H9 (cell line): ENCODE measurements at regions not wholly inside any gene's neighbourhood (a gene's known extent, or its start where the extent isn't known, plus 50 kb on each side); places are given as distances from the start of the nearest gene placed in this dataset.
"Not testable (repeated sequence)": the region's sequence is repeated elsewhere in the genome, so short reads cannot be mapped to it uniquely, and the experiment has no call there.

Experiments used
- DNase-seq: peaks from one replicate; pipeline ENCODE4 v3.0.0-alpha.2; 2017
- H2AFZ ChIP-seq: one replicate; pipeline ENCODE4 v1.6.1; 2013; ENCODE audit warnings: mild to moderate bottlenecking, low read length, control low read depth, moderate library complexity
- H2AK5ac ChIP-seq: 2 replicates; pipeline ENCODE4 v1.6.1; 2013; ENCODE audit warnings: low read length, control low read depth, mixed read lengths; ENCODE audit not compliant: insufficient read length
- H2BK120ac ChIP-seq: one replicate; pipeline ENCODE4 v1.6.1; 2013; ENCODE audit warnings: low read depth, mild to moderate bottlenecking, low read length, control low read depth, inconsistent platforms; ENCODE audit not compliant: poor library complexity, severe bottlenecking
- H2BK12ac ChIP-seq: 2 replicates; pipeline ENCODE4 v1.6.1; 2013; ENCODE audit warnings: low read length, control low read depth, mixed read lengths, low read depth; ENCODE audit not compliant: insufficient read length
- H2BK15ac ChIP-seq: 2 replicates; pipeline ENCODE4 v1.6.1; 2013; ENCODE audit warnings: low read depth, low read length, control low read depth
- H2BK20ac ChIP-seq: one replicate; pipeline ENCODE4 v1.6.1; 2013; ENCODE audit warnings: low read depth, mild to moderate bottlenecking, low read length, control low read depth, inconsistent platforms; ENCODE audit not compliant: poor library complexity, severe bottlenecking
- H2BK5ac ChIP-seq: 2 replicates; pipeline ENCODE4 v1.6.1; 2013; ENCODE audit warnings: low read length, control low read depth, mixed read lengths; ENCODE audit not compliant: insufficient read length
- H3K14ac ChIP-seq: 2 replicates; pipeline ENCODE4 v1.6.1; 2013; ENCODE audit warnings: low read length, control low read depth; ENCODE audit not compliant: insufficient read depth
- H3K18ac ChIP-seq: 2 replicates; pipeline ENCODE4 v1.6.1; 2013; ENCODE audit warnings: low read depth, mild to moderate bottlenecking, mixed read lengths, low read length, control low read depth; ENCODE audit not compliant: insufficient read length
- H3K23ac ChIP-seq: 2 replicates; pipeline ENCODE4 v1.6.1; 2013; ENCODE audit warnings: low read length, control low read depth, mixed read lengths, low read depth; ENCODE audit not compliant: insufficient read length
- H3K23me2 ChIP-seq: 2 replicates; pipeline ENCODE4 v1.6.1; 2013; ENCODE audit warnings: low read depth, mild to moderate bottlenecking, mixed read lengths, low read length, control low read depth; ENCODE audit not compliant: insufficient read length, poor library complexity, severe bottlenecking
- H3K27ac ChIP-seq: 2 replicates; pipeline ENCODE4 v1.5.1; 2013; ENCODE audit warnings: low read length, control low read depth, mixed read lengths, low read depth; ENCODE audit not compliant: insufficient read length
- H3K27me3 ChIP-seq: 2 replicates; pipeline ENCODE4 v1.6.1; 2013; ENCODE audit warnings: low read length, control low read depth, inconsistent platforms; ENCODE audit not compliant: insufficient read depth
- H3K4ac ChIP-seq: 2 replicates; pipeline ENCODE4 v1.6.1; 2013; ENCODE audit warnings: low read depth, mild to moderate bottlenecking, control low read depth, inconsistent platforms, low read length, moderate library complexity
- H3K4me1 ChIP-seq: 2 replicates; pipeline ENCODE4 v1.6.1; 2013; ENCODE audit warnings: low read length, control low read depth, inconsistent platforms; ENCODE audit not compliant: insufficient read depth
- H3K4me2 ChIP-seq: 2 replicates; pipeline ENCODE4 v1.6.1; 2013; ENCODE audit warnings: low read length, control low read depth, mixed read lengths; ENCODE audit not compliant: insufficient read length, insufficient read depth
- H3K56ac ChIP-seq: 2 replicates; pipeline ENCODE4 v1.6.1; 2013; ENCODE audit warnings: low read depth, mild to moderate bottlenecking, mixed read lengths, low read length, control low read depth; ENCODE audit not compliant: insufficient read length
- H3K79me1 ChIP-seq: 2 replicates; pipeline ENCODE4 v1.6.1; 2013; ENCODE audit warnings: low read depth, mild to moderate bottlenecking, moderate library complexity, low read length, control low read depth, inconsistent platforms; ENCODE audit not compliant: insufficient read depth, poor library complexity, severe bottlenecking
- H3K79me2 ChIP-seq: 2 replicates; pipeline ENCODE4 v1.6.1; 2013; ENCODE audit warnings: low read length, control low read depth, inconsistent platforms; ENCODE audit not compliant: insufficient read depth
- H3K9ac ChIP-seq: 2 replicates; pipeline ENCODE4 v1.6.1; 2013; ENCODE audit warnings: low read length, control low read depth, mixed read lengths; ENCODE audit not compliant: insufficient read length; ENCODE audit errors: extremely low read depth
- H3K9me3 ChIP-seq: one replicate; pipeline ENCODE4 v1.6.1; 2013; ENCODE audit warnings: low read depth, low read length, inconsistent platforms; ENCODE audit not compliant: control insufficient read depth
- H3T11ph ChIP-seq: one replicate; pipeline ENCODE4 v1.6.1; 2013; ENCODE audit warnings: mild to moderate bottlenecking, low read length, control low read depth, inconsistent platforms
- H4K20me1 ChIP-seq: one replicate; pipeline ENCODE4 v1.6.1; 2013; ENCODE audit not compliant: control insufficient read depth, insufficient read length, insufficient read depth
- H4K5ac ChIP-seq: 2 replicates; pipeline ENCODE4 v1.6.1; 2013; ENCODE audit warnings: low read depth, mild to moderate bottlenecking, mixed read lengths, low read length, control low read depth; ENCODE audit not compliant: insufficient read length
- H4K8ac ChIP-seq: replicated peaks from 2 replicates; pipeline ENCODE4 v1.6.1; 2013; ENCODE audit warnings: low read length, control low read depth, mixed read lengths, low read depth; ENCODE audit not compliant: insufficient read length
- H4K91ac ChIP-seq: 2 replicates; pipeline ENCODE4 v1.6.1; 2013; ENCODE audit warnings: low read depth, mild to moderate bottlenecking, moderate library complexity, mixed read lengths, low read length, control low read depth; ENCODE audit not compliant: insufficient read length
- H3K27ac Mint-ChIP-seq, 3 experiments: 2 replicates in 2 of 3; 3 replicates in 1 of 3; pipeline ENCODE4 v1.8.0; 2020 to 2021; ENCODE audit warnings: mixed read lengths in 3 of 3, mild to moderate bottlenecking in 1 of 3, moderate library complexity in 1 of 3
- H3K27me3 Mint-ChIP-seq: 2 replicates; pipeline ENCODE4 v1.8.0; 2021; ENCODE audit warnings: low read depth, mild to moderate bottlenecking, moderate library complexity, mixed read lengths
- H3K36me3 Mint-ChIP-seq, 3 experiments: 2 replicates in 2 of 3; 3 replicates in 1 of 3; pipeline ENCODE4 v1.8.0; 2020 to 2021; ENCODE audit warnings: low read depth in 3 of 3, mixed read lengths in 3 of 3; ENCODE audit not compliant: insufficient read depth in 1 of 3
- H3K4me1 Mint-ChIP-seq, 2 experiments: 2 replicates each; pipeline ENCODE4 v1.8.0; 2020; ENCODE audit warnings: mixed read lengths in 2 of 2
- H3K4me3 Mint-ChIP-seq, 2 experiments: 2 replicates in 1 of 2; 3 replicates in 1 of 2; pipeline ENCODE4 v1.8.0; 2020 to 2021; ENCODE audit warnings: mild to moderate bottlenecking in 2 of 2, mixed read lengths in 2 of 2, moderate library complexity in 1 of 2
- H3K9me3 Mint-ChIP-seq, 2 experiments: 2 replicates in 1 of 2; 3 replicates in 1 of 2; pipeline ENCODE4 v1.8.0; 2020; ENCODE audit warnings: mild to moderate bottlenecking in 2 of 2, mixed read lengths in 2 of 2, moderate library complexity in 1 of 2
- WGBS: extraction: QIAGEN DNeasy Blood & Tissue Kit; methylation state at CpG from one replicate; pipeline ENCODE4 v1.1.7; 2013; ENCODE audit warnings: missing lambda C conversion rate, low lambda C conversion rate, mixed read lengths; ENCODE audit not compliant: insufficient read length; ENCODE audit errors: extremely low coverage; 5-methylcytosine and 5-hydroxymethylcytosine counted together

DNA sequence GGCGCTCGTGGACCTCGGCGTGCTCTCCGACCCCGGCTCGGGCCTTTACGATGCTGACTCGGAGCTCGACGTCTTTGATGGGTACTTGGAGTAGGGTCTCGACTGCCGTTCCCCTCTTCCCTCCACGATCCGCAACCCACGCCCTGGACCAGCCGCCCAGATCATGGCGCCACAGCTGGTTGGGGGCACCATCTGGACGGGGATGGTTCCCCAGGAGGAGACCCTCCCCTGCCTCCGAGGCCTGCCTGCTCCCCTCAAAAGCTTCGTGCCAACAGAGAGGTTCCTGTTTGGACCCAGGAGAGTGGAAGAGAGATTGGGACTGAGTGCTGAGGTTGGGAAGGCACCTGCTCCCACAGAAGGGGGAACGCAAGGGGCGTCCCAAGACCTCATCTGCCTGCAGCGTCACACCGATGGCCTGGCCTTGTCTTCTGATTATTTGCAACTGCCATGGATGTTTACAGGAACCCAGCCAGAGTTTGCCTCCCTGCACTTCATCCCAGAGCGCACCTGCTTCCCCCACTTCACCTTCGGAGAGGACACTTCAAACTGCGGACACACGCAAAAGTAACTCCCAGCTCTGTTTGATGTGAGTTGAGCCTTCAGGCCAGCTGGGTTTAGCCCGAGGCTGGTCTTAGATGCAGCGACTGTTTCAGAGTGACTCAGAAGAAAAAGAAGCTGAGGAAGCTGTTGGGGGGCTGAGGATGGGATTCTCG is 71.2 kb upstream of the NIPA1 start:
- not testable (repeated sequence) for H3K18ac ChIP-seq, H3K4me2 ChIP-seq, H4K8ac ChIP-seq, H2AFZ ChIP-seq, H2BK15ac ChIP-seq, H4K5ac ChIP-seq, H3K14ac ChIP-seq, H3K56ac ChIP-seq, H3K79me2 ChIP-seq, H3K27ac Mint-ChIP-seq, H3K23ac ChIP-seq, H2BK5ac ChIP-seq, H4K20me1 ChIP-seq, DNase-seq, H3K27me3 ChIP-seq, H3K27ac ChIP-seq, H3K9ac ChIP-seq, H2AK5ac ChIP-seq, H3K4me1 Mint-ChIP-seq, H3T11ph ChIP-seq, H3K4ac ChIP-seq, H4K91ac ChIP-seq, H3K9me3 ChIP-seq, H3K4me3 Mint-ChIP-seq, H2BK20ac ChIP-seq, H3K9me3 Mint-ChIP-seq, H3K27me3 Mint-ChIP-seq, H3K23me2 ChIP-seq, H3K36me3 Mint-ChIP-seq, H3K4me1 ChIP-seq, H2BK120ac ChIP-seq, H3K79me1 ChIP-seq, H2BK12ac ChIP-seq
- no CpG with 5 or more reads among the region's 32 CpGs for WGBS
